PC-3 (cell line): ENCODE measurements at regions not wholly inside any gene's neighbourhood (a gene's known extent, or its start where the extent isn't known, plus 50 kb on each side); places are given as distances from the start of the nearest gene placed in this dataset.

Experiments used
- EZH2phosphoT487 ChIP-seq: fragments of 300-600 bp; sonication (generic); IDR thresholded peaks from 2 replicates; pipeline ENCODE4 v1.6.1; 2018; ENCODE audit warnings: mild to moderate bottlenecking, antibody characterized with exemption, low read length, borderline replicate concordance
- TF ChIP-seq, protein P1 (sequence below): fragments of 300-600 bp; sonication (generic); conservative IDR thresholded peaks from 2 replicates; pipeline ENCODE4 v1.5.1; 2017; ENCODE audit warnings: antibody characterized with exemption, low read depth, mild to moderate bottlenecking, low read length

- TF ChIP-seq, protein P1, sequence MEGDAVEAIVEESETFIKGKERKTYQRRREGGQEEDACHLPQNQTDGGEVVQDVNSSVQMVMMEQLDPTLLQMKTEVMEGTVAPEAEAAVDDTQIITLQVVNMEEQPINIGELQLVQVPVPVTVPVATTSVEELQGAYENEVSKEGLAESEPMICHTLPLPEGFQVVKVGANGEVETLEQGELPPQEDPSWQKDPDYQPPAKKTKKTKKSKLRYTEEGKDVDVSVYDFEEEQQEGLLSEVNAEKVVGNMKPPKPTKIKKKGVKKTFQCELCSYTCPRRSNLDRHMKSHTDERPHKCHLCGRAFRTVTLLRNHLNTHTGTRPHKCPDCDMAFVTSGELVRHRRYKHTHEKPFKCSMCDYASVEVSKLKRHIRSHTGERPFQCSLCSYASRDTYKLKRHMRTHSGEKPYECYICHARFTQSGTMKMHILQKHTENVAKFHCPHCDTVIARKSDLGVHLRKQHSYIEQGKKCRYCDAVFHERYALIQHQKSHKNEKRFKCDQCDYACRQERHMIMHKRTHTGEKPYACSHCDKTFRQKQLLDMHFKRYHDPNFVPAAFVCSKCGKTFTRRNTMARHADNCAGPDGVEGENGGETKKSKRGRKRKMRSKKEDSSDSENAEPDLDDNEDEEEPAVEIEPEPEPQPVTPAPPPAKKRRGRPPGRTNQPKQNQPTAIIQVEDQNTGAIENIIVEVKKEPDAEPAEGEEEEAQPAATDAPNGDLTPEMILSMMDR = no peak
- no peak for TF ChIP-seq EZH2phosphoT487
Measured at GRCh38 chr7:120184866-120185265, 88.1 kb upstream of the KCND2 start.
